ENCODE measurements at regions not wholly inside any gene's neighbourhood (a gene's known extent, or its start where the extent isn't known, plus 50 kb on each side); places are given as distances from the start of the nearest gene placed in this dataset.

DNA sequence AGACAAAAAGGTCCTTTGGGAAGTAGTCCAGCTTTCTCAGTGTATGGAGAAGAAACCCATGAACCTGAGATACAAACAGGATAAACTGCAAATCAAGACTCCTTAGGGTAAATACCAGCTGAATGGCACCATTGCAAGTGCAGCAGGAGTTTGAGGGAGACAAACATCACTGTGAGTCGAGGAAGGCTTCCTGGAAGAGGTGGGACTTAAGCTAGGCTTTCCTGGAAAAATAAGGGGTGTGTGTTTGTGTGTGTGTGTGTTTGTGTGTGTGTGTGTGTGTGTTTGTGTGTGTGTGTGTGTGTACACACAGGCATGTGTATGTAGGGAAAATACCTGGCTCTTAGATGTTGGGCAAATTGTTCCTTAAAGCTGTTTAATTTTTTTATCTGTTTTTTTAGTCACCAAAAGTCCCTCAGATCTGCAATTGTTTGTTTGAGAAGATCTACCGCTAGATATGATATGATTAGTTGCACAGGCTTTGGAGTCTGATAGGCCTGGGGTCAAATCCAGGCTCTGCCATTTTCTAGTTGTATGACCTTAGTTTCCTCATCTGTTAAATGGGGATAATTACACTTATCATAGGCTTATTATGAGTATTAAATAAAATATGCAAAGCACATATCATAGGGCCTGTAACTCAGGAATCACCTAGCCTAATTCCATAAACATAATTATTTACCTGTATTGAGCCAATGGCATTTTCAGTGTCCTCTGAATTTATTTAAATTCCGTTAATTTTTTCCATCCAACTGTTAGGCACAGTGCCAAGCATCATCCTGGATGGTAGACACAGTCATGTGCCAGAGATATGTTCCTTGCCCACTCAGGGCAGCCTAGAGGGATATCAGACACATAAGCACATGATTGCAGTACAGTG lies 85.6 kb upstream of the EED start:
- TF ChIP-seq, protein P1, sequence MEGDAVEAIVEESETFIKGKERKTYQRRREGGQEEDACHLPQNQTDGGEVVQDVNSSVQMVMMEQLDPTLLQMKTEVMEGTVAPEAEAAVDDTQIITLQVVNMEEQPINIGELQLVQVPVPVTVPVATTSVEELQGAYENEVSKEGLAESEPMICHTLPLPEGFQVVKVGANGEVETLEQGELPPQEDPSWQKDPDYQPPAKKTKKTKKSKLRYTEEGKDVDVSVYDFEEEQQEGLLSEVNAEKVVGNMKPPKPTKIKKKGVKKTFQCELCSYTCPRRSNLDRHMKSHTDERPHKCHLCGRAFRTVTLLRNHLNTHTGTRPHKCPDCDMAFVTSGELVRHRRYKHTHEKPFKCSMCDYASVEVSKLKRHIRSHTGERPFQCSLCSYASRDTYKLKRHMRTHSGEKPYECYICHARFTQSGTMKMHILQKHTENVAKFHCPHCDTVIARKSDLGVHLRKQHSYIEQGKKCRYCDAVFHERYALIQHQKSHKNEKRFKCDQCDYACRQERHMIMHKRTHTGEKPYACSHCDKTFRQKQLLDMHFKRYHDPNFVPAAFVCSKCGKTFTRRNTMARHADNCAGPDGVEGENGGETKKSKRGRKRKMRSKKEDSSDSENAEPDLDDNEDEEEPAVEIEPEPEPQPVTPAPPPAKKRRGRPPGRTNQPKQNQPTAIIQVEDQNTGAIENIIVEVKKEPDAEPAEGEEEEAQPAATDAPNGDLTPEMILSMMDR (IDR thresholded peaks at IDR 0.05; ENCODE audit: low read depth, low read length) = no peak
- no peak for TF ChIP-seq POLR2A (IDR thresholded peaks at IDR 0.05; ENCODE audit: extremely low read depth, insufficient read length)
- no peak for TF ChIP-seq MAX (IDR thresholded peaks at IDR 0.05; ENCODE audit: low read depth, low read length)
- TF ChIP-seq MYC (IDR thresholded peaks at IDR 0.05; ENCODE audit: low read depth, low read length) = no peak

All from NB4 (cell line).